ENCODE measurements at regions not wholly inside any gene's neighbourhood (a gene's known extent, or its start where the extent isn't known, plus 50 kb on each side); places are given as distances from the start of the nearest gene placed in this dataset.
"Not testable (repeated sequence)": the region's sequence is repeated elsewhere in the genome, so short reads cannot be mapped to it uniquely, and the experiment has no call there.

- DNase-seq, result peak; percentile 65
These were observed 251.1 kb upstream of the RAB4A start for GRCh38 chr1:229019663-229020271.

DNA sequence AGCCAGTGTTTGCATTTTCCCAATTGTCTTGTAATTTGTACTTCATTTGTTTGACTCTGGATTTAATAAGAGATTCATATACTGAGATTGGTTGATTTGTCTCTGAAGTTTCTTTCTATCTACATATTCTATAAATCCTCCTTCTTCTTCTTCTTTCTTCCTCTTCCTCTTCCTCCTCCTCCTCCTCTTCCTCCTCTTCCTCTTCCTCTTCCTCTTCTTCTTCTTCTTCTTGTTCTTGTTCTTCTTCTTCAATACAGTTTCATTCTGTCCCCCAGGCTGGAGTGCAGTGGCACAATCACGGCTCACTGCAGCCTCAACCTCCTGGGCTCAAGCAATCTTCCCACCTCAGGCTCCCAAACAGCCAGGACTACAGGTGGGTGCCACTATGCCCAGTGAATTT lies 249.9 kb upstream of the RAB4A start:
- DNase-seq, result not testable (repeated sequence)

DNA sequence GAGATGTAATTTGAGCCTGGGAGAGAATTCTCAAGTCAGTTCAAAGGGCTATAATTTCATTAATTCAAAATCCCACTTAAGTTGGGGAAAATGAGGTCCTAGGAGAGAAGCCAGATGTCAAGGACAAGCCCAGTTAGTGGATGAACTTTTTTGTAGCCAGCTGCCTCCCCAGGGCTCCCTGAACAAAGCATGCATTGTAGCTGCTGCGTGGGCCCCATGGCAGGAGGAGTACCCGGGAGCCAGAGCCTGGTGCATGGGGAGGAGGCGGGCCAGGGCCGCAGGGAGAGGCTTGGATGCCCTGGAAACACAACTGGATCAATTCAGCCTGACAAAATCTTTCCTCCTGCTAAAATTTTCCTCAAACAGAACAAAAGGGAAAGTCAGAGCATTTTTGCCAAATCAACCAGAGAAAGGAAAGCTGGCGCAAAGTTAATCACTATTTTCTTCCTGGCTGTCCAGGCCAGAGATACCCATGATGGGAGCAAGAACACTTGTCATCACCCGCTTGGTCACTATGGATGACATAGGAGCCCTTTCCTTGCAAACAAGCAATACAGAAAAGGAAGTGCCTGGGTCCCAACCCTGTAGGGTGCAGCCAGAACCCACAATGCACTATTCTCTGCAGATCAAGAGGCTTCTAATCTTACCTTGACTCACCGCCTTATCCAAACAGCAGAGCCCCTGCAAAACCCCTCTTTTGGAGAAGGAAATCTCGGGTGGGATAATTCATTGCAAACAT lies 248.1 kb upstream of the RAB4A start:
- DNase-seq, result no peak

DNA sequence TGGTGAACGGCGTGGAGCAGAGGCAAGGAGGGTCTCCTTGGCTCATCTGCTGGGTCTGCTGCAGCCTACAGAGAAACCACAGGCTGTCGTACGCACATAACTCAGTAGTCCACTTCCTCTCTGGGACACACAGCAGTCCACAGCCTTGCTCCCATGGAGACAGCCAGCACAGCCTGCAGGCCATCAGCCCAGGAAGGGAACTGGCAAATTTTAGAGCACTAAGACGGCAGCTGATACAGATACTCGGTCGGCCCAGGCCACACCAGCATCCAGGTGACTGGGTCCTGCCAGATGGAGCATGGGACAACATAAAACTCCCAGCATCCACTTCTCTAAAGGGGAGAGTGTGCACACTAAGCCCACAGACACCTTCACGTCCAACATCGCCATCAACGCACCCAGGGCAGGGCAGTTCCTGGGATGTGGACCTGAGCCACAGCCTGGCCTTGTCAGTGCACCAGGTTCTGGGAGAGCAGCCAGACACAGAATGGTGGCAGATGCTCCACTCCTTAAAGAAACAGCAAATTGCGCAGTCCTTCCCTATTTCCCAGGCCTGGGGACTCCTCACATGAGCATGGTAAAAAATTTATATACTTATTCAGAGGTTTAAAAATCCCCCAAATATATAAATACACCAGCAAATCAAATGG lies 247.1 kb upstream of the RAB4A start:
- DNase-seq, result no peak

DNA sequence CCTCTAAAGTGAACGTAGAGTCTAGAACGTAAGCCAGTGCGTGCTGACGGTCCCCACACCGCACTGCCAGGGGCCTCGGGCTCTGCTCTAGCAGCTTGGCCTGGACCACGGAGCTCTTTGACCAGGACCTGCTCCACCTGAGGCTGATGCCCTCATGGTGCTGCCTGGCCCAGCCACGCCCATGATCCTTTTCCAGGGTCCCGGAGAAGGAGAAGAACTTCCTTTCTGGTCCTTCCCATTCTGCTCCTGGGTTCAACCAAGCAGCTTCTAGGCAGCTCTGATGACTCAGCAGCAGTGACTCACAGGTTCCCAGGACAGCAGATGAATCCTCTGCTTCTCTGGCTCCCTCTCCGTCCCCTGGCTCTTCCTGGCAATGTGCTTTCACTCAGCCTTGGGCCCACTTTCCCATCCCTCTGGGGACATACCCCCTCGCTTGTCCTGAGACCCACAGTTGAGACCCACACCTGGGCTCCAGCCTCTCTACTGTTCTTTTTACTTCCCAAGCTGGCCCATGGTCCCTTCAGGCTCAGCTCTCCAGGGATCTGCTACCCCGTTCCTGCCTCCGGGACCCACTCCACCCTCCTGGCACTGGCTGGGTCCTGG lies 246.3 kb upstream of the RAB4A start:
- no peak for DNase-seq

GRCh38 chr1:229025576-229025975 lies 245.3 kb upstream of the RAB4A start:
- no peak for DNase-seq

- DNase-seq, result no peak
These were observed 243.8 kb upstream of the RAB4A start for GRCh38 chr1:229027158-229027557.

DNA sequence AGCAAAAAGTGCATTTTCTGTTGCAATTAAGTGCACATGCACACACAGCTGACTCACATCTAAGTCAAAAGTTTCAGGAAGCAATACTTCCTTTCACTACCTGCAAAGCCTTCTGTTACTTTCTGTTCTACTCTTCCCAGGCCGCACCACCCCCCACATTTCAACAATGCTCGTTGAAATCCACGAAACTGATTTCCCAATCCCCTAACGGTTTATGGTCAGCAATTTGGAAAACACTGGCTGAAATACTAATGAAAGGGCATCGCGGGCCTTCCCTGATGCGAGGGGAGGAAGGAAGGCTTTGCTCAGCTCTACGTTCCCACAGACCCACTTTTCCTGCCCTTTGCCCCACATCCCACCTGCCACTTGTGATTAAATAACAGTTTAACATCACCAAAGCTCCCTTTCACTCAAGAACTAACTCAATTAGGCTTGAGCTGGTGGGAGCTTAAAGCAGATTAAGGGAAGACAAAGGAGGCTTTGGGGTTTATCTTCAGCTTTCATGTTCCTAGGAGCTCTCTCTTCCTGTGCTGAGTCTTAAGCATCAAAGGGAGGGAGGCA lies 243.2 kb upstream of the RAB4A start:
- peak; percentile 61 for DNase-seq

GRCh38 chr1:229028544-229028943 lies 242.4 kb upstream of the RAB4A start:
- DNase-seq, result no peak

GRCh38 chr1:229028987-229029878 lies 241.7 kb upstream of the RAB4A start:
- no peak for DNase-seq

GRCh38 chr1:229029879-229030235 lies 241.1 kb upstream of the RAB4A start:
- no peak for DNase-seq

- no peak for DNase-seq
These were observed 240.3 kb upstream of the RAB4A start for GRCh38 chr1:229030630-229031029.

DNA sequence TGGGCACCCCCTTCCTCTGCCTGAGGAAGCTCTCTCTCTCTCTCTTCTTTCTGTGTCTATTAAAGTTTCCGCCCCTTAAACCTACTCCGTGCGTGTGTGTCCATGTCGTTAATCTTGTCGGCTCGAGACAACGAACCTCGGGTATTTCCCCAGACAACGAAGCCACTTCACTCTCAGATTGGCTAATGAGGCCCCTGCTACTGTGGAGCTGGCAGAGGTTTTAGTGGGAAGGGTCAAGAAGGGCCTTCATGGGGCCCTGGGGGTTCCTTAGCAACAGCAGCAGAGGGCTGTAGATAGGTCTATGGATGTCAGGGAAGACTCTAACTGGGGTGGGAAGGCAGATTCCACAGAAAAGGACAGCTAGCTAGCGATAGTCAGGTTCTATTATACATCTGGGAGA lies 239.8 kb upstream of the RAB4A start:
- no peak for DNase-seq

GRCh38 chr1:229031481-229032341 lies 239.2 kb upstream of the RAB4A start:
- DNase-seq, result no peak

GRCh38 chr1:229032375-229032774 lies 238.5 kb upstream of the RAB4A start:
- no peak for DNase-seq

DNA sequence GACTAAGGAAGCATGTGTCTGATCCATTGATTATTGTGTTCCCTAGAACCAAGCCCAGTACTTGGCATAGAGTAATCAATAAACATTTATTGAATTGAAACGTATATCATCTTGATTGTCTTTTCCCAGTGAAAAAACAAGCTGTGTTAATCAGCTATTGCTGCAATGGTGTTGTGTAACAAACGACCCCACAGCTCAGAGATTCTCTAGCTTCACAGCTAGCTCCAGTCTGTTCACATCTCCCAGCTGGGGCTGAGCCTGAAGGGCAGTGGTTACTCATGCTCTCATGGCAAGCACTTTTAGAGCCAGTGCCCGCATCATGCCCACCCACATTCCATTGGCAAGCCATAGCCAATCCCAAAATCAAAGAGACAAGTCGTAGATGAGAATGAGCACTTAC lies 237.4 kb upstream of the RAB4A start:
- DNase-seq, result no peak

DNA sequence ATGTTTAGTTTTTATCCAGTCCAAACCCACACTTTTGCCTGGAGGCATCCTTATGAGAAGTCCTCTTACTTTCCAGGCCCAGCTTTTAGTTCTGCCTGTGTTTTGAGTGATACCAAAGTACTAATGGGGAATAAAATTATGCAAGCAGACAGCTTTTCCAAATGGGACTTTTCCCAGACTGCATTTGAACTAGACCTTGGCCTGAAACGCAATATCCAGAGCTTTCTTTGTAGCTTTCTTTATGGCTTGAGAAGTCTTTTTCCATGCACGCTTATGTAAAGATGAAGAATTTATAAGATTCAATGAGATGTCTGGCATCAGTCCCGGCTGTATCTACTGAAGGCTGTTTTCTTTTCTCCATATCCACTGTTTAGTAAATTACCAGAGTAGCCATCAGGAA lies 236.6 kb upstream of the RAB4A start:
- no peak for DNase-seq

- no peak for DNase-seq
These were observed 235.7 kb upstream of the RAB4A start for GRCh38 chr1:229035054-229035747.

DNA sequence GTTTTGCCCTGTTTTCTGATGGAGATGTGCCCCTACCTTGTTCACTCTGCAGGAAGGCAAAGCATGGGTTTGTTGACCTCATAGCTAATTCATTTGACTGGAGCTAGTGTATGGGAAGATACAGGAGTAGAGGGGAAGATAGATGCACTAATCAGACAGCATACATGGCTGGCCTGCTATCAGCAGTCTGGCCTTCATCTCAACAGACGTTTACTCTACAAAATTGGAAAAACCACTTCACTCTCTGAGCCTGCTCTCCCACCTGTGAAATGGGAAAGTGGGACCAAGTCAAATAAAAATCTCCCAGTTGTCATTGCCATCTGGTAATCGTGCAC lies 235.2 kb upstream of the RAB4A start:
- DNase-seq, result no peak

- no peak for DNase-seq
These were observed 233.0 kb upstream of the RAB4A start for GRCh38 chr1:229037806-229038405.

Measured in RPMI8226 (cell line).